HUES64 (cell line): ENCODE measurements at regions not wholly inside any gene's neighbourhood (a gene's known extent, or its start where the extent isn't known, plus 50 kb on each side); places are given as distances from the start of the nearest gene placed in this dataset.
"Not testable (repeated sequence)": the region's sequence is repeated elsewhere in the genome, so short reads cannot be mapped to it uniquely, and the experiment has no call there.

ENCODE experiments used
- H3K27ac ChIP-seq: 2 replicates; pipeline ENCODE4 v1.7.0; 2013; ENCODE audit warnings: low read depth, low read length, inconsistent platforms
- H3K27me3 ChIP-seq: 2 replicates; pipeline ENCODE4 v1.6.1; 2013; ENCODE audit warnings: mild to moderate bottlenecking, low read length; ENCODE audit not compliant: insufficient read depth
- H3K36me3 ChIP-seq: 2 replicates; pipeline ENCODE4 v1.6.1; 2013; ENCODE audit warnings: mild to moderate bottlenecking, low read length; ENCODE audit not compliant: insufficient read depth
- H3K4me1 ChIP-seq: 2 replicates; pipeline ENCODE4 v1.6.1; 2013; ENCODE audit warnings: mild to moderate bottlenecking, low read length, moderate library complexity; ENCODE audit not compliant: insufficient read depth
- H3K4me3 ChIP-seq: 2 replicates; pipeline ENCODE4 v1.5.1; 2013; ENCODE audit warnings: mild to moderate bottlenecking, low read length, moderate library complexity
- H3K9ac ChIP-seq: 2 replicates; pipeline ENCODE4 v1.6.1; 2013; ENCODE audit warnings: mild to moderate bottlenecking, low read depth, low read length
- H3K9me3 ChIP-seq: 2 replicates; pipeline ENCODE4 v1.6.1; 2013; ENCODE audit warnings: low read depth, low read length; ENCODE audit not compliant: insufficient read depth
- WGBS: fragments of 150-250, 120-280 bp; methylation state at CpG from one replicate; pipeline ENCODE4 v1.1.7; 2013; ENCODE audit warnings: missing lambda C conversion rate; 5-methylcytosine and 5-hydroxymethylcytosine counted together

DNA sequence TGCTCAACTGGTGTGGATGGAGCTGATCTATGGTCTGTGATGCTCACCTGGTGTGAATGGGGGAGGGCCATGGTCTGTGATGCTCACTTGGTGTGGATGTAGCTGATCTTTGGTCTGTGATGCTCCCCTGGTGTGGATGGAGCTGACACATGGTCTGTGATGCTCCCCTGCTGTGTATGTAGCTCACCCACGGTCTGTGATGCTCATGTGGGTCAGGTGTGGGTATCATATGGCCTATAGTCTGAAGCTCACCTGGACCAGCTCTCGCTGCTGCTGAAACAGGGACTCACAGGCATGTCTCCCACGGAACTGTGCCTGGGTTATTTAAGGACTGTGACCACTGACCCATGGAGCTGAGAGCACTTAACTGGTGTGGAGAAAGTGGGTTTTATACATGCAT lies 109.7 kb downstream of the CRLF2 start:
- H3K36me3 ChIP-seq, result no peaks in the 10 kb centered on the region
- peaks cover 12% of the 10 kb centered on the region for H3K27me3 ChIP-seq
- H3K27ac ChIP-seq, result no peak overlapping the region
- H3K4me1 ChIP-seq, result peaks cover 6% of the 10 kb centered on the region; the same call in 1 of the 2 replicates
- 89% methylated on average over 3 of the region's 3 CpGs for WGBS
- no peaks in the 10 kb centered on the region for H3K9me3 ChIP-seq
- no peak overlapping the region for H3K9ac ChIP-seq
- no peak overlapping the region for H3K4me3 ChIP-seq

GRCh38 chrX:1102221-1102620 lies 110.2 kb downstream of the CRLF2 start:
- H3K4me1 ChIP-seq, H3K9me3 ChIP-seq, H3K36me3 ChIP-seq, H3K9ac ChIP-seq, H3K27ac ChIP-seq, H3K4me3 ChIP-seq: not testable (repeated sequence)
- H3K27me3 ChIP-seq, result peaks cover 12% of the 10 kb centered on the region

GRCh38 chrX:1099146-1099770 lies 113.2 kb downstream of the CRLF2 start:
- 90% methylated on average over 9 of the region's 9 CpGs for WGBS
- Histone ChIP-seq H3K27me3 (no peaks in the 10 kb centered on the region; the same call in 1 of the 2 replicates), H3K27ac (no peak overlapping the region), H3K4me1 (no peaks in the 10 kb centered on the region), H3K9me3 (peaks cover 7% of the 10 kb centered on the region), H3K36me3 (no peaks in the 10 kb centered on the region), H3K9ac (no peak overlapping the region), H3K4me3 (no peak overlapping the region)

DNA sequence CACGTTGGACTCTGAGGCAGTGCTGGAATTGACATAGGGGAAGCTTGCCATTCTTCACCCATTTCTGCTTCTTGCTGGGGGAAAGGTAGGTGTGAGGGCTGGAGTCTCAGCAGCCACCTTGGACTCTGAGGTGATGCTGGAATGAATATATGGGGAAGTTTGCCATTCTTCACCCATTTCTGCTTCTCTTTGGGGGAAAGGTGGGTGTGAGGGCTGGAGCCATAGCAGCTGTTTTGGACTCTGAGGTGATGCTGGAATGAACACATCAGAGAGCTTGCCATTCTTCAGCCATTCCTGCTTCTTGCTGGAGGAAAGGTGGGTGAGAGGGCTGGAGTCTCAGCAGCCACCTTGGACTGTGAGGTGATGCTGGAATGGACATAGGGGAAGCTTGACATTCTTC lies 115.1 kb downstream of the CRLF2 start:
- Histone ChIP-seq H3K9me3 (peaks cover 7% of the 10 kb centered on the region), H3K9ac (no peak overlapping the region), H3K27me3 (no peaks in the 10 kb centered on the region; the same call in 1 of the 2 replicates), H3K36me3 (no peaks in the 10 kb centered on the region), H3K4me1 (no peaks in the 10 kb centered on the region), H3K27ac (no peak overlapping the region), H3K4me3 (no peak overlapping the region)
- WGBS, result 100% methylated on average over 1 of the region's 1 CpG

DNA sequence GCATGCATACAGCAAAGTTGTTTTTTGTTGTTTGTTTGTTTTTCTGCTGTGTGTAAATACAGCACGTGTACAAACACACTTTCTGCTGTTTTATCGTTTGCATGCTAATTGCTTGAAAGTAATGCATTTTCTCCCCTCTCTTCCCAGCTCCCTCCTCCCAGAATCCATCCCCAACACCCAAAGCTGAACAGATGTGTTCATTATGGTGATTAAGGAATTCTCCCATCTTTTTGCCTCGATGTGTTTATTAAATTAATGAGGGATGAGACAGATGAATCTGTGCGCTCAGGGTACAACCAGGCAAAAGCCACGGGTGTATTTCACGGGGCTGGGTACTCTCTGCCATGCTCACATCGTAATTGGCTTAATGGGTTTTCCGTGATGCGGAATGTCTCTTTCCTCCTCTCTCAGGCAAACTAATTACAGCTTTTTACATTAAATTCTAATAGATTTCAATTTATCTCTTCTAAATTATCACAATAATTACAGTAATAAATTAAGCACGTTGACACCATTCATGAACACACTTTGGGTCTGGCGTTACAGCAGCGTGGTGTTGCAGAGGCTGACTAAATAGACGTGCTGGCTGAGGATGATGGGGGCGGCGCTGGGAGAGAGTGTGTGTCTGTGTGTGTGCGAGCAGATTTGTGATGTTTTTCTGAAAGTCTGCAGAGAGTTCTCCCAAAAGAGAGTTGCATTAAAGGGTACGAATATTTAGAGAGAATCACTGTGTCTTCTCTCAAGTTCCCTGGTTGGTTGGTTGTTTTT lies 117.7 kb downstream of the CRLF2 start:
- Histone ChIP-seq H3K27me3 (no peaks in the 10 kb centered on the region), H3K4me1 (no peaks in the 10 kb centered on the region), H3K4me3 (no peak overlapping the region), H3K27ac (no peak overlapping the region), H3K36me3 (no peaks in the 10 kb centered on the region), H3K9me3 (peaks cover 7% of the 10 kb centered on the region), H3K9ac (no peak overlapping the region)
- WGBS, result 93% methylated on average over 17 of the region's 17 CpGs

GRCh38 chrX:1093586-1094421 lies 118.6 kb downstream of the CRLF2 start:
- H3K36me3 ChIP-seq, result no peaks in the 10 kb centered on the region
- H3K4me1 ChIP-seq, result no peaks in the 10 kb centered on the region
- no peak overlapping the region for H3K9ac ChIP-seq
- H3K27me3 ChIP-seq, result no peaks in the 10 kb centered on the region
- no peak overlapping the region for H3K27ac ChIP-seq
- no peak overlapping the region for H3K4me3 ChIP-seq
- 87% methylated on average over 26 of the region's 26 CpGs for WGBS
- peaks cover 7% of the 10 kb centered on the region for H3K9me3 ChIP-seq

GRCh38 chrX:1093121-1093520 lies 119.3 kb downstream of the CRLF2 start:
- Histone ChIP-seq H3K9ac (no peak overlapping the region), H3K9me3 (peaks cover 7% of the 10 kb centered on the region), H3K27me3 (no peaks in the 10 kb centered on the region), H3K4me1 (no peaks in the 10 kb centered on the region), H3K4me3 (no peak overlapping the region), H3K27ac (no peak overlapping the region), H3K36me3 (no peaks in the 10 kb centered on the region)
- 80% methylated on average over 13 of the region's 14 CpGs for WGBS

GRCh38 chrX:1086444-1087409 lies 125.7 kb downstream of the CRLF2 start:
- WGBS, result 81% methylated on average over 9 of the region's 9 CpGs
- Histone ChIP-seq H3K36me3 (no peaks in the 10 kb centered on the region), H3K4me3 (no peak overlapping the region), H3K27me3 (no peaks in the 10 kb centered on the region), H3K9me3 (no peaks in the 10 kb centered on the region), H3K4me1 (no peaks in the 10 kb centered on the region), H3K9ac (no peak overlapping the region), H3K27ac (no peak overlapping the region)

- H3K9ac ChIP-seq, H3K27me3 ChIP-seq, H3K9me3 ChIP-seq, H3K36me3 ChIP-seq, H3K4me1 ChIP-seq, H3K27ac ChIP-seq, H3K4me3 ChIP-seq: not testable (repeated sequence)
- 88% methylated on average over 2 of the region's 2 CpGs for WGBS
Measured at GRCh38 chrX:1085871-1086270, 126.6 kb downstream of the CRLF2 start.

DNA sequence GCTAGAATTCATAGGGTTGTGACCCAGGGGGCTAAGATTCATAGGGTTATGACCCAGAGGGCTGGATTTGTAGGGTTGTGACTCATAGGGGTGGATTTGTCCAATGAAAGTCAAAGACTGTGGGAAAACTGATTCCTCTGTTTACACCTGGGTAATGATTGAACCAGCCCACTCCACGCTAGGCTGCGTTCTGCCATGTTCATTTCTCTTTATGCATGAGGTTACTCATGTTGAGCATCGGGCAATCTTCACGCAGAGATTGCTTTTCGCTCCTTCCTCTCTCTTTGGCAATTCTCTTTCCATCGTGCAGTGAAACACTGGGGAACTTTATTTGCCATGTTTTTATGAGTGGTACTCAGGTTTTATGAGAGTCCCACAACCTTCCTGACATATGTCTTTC lies 127.8 kb downstream of the CRLF2 start:
- Histone ChIP-seq H3K36me3 (no peaks in the 10 kb centered on the region), H3K4me3 (no peak overlapping the region), H3K27me3 (no peaks in the 10 kb centered on the region), H3K4me1 (no peaks in the 10 kb centered on the region), H3K9me3 (no peaks in the 10 kb centered on the region), H3K27ac (no peak overlapping the region), H3K9ac (no peak overlapping the region)
- 93% methylated on average over 5 of the region's 6 CpGs for WGBS
